ENCODE measurements at regions not wholly inside any gene's neighbourhood (a gene's known extent, or its start where the extent isn't known, plus 50 kb on each side); places are given as distances from the start of the nearest gene placed in this dataset.
"Not testable (repeated sequence)": the region's sequence is repeated elsewhere in the genome, so short reads cannot be mapped to it uniquely, and the experiment has no call there.

GRCh38 chr2:156700681-156701080, 264.5 kb downstream of the GPD2 start:
- DNase-seq = no peak

DNA sequence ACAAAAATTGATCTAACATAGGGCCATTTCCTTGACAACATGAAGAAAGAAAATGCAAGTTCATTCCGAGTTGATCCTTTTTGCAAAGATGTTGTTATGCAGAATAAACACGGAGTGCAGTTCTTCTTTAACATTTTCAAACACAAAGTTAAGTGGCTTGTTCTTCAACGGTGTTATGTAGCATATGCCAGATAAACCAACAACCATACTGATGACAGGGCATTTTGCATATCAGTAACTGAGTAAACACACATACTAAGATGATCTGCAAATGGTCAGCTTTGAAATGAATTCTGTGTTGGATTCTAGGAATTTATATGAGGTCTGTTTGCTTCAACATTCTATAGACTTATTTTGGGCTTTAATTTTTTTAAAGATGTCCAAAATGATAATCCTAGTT, 266.4 kb downstream of the GPD2 start:
- no peak for DNase-seq

DNA sequence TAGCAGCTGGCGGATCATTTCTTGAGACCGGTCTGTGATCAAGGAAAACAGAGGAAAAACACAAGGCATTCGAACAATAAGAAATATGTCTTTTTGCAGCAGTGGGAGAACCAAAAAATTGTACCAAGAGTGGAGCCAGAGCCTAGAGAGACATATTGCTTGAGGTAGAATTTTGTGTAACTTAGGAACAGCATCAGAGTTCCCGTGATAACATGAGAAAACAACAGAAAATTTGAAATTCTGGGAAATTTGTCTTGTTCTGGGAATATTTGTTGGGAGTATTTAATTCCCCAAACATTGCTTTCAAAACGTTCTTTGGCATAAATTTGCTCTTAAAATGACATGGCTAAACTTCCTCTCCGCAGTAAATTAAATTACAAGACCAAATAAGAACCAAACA, 267.5 kb downstream of the GPD2 start:
- no peak for DNase-seq

GRCh38 chr2:156704132-156704531, 268.0 kb downstream of the GPD2 start:
- no peak for DNase-seq

GRCh38 chr2:156704617-156705016, 268.4 kb downstream of the GPD2 start:
- no peak for DNase-seq

DNA sequence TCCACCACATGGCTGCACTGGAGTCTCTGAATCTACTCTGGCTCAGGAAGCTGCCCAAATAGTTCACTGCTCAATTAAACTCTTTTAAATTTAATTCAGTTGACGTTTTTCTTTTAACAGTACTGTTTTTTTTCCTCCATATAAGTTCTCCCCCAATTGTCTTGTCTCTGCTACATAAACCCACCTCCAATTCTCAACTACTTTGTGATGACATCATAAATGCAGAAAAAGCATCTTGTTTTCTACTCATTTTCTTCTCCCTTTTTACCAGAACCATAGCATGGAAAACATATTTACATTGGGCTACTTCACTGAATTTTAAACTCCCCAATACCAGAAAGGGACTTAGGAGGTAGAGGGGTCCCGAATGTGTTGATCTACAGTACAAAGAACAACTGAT, 270.4 kb downstream of the GPD2 start:
- no peak for DNase-seq

DNA sequence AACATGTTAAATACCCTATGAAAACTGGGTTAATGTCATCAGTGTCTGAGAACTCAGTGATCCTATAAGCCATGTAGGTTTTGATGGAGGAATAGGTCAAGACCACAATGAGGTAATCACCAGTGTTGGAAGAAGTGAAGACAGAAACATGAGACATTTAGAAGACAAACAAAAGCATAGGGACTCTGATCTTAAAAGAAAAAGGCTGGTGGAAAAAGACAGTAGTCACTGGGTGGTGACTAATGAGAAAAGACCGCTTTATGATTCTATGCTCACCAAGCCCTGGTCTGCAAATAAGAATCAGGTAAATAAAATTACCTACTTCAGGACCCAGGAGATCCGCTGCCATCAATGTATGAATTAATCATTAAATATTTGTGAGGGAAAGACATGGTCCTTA, 271.9 kb downstream of the GPD2 start:
- DNase-seq = no peak

- DNase-seq = no peak
Measured at GRCh38 chr2:156709091-156709490, 272.9 kb downstream of the GPD2 start.

DNA sequence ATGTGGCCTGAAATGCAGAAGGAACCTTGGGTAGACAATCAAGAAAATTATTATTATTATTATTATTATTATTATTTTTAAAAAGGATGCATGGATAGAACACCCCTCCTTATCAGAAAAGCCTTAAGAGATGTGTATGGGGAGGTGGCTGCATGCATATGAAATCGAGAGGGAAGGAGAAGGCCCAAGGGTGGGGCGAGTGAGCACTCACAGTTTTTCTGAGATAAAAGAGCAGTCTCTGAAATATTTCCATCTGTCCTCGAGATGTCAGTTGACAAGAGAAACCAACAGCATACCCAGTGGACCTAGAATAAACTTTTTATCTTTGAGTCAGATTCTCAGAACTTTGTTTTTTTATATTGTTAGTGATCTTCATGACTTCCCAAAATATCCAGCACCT, 282.9 kb downstream of the GPD2 start:
- DNase-seq = no peak

GRCh38 chr2:156727867-156728266, 291.7 kb downstream of the GPD2 start:
- DNase-seq = no peak

DNA sequence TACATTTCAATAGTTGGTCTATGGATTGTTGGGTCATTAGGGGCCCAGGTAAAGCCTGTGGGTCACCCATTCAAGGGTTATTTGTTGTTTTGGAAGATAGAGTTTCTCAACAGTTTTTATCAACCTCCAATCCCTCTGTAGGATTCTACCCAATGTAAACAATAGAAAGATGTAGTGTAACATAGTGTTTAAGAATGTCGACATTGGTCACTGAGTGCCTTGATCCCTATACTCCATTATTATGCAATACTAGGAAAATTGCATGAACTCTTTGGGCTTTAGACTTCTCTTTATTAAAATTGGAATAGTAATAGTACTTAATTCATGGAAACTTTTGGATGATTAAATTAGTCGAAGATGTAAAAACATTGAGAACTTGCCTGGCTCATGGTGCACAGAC, 292.1 kb downstream of the GPD2 start:
- DNase-seq = no peak

DNA sequence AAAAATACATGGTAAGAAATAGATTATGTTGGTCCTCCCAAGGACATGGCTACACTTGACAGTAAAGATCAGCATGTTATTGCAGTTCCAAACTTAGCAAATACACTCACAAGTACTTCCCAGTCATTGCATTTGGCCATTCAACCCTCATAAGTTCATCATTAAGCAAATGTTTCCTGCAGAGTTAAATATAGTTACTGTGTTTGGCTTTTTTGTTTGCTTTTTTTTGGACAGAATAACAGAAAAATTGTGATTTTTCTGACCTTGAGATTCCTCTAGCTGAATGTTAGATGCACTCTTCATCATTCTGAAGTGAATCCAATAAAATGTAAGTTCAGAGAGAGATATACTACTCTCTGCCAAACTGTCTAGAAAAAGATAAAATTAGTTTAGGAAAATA, 295.3 kb downstream of the GPD2 start:
- no peak for DNase-seq

DNA sequence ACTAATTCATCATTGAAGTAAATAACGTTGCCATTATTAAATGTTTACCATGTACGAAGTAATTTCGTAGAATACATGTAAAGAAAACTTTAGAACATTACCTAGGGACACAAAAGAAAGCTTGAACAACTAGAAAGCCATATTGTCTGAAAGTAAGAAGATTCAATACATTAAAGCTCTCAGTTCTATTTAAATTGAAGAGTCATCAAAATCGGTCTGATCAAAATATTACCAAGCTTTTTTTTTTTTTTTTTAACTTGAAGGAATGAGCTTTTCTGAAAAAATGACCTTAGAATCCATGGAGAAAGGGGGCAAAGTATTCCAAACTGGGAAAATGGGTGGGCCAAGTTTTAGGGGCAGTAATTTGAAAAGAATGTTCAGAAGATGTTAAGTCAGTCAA, 300.8 kb downstream of the GPD2 start:
- no peak for DNase-seq

DNA sequence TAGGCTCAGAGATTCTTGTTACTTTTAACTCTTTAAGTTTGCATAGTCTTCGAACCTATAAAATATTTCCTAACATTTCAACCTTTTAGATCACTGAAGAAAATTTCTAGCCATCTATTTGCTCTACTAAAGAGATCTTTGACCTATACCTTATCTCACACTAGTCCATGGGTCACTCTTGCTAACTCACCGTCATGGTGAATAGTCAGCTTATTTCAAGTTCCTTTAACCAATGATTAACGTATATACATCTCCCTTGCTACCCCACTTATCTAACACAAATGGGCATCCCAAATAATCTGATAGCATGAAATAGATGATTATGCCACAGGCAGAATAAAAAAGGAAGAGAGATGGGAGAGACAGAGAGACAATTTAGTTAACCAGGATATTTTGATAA, 303.1 kb downstream of the GPD2 start:
- no peak for DNase-seq

DNA sequence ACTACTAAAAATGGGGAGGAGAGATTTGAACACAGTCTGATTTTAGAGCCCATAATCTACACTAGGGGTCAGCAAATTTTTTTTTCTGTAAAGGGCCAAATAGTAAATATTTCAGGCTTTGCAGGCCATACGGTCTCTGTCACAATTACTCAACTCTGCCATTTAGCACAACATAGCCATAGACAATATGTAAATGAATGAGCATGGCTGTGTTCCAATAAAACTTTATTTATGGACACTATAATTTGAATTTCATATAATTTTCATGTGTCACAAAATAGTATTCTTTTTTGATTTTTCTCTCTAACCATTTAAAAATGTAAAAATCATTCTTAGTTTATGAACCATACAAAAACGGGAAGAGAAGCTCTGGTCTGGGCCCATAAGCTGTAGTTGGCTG, 309.4 kb downstream of the GPD2 start:
- DNase-seq = no peak

DNA sequence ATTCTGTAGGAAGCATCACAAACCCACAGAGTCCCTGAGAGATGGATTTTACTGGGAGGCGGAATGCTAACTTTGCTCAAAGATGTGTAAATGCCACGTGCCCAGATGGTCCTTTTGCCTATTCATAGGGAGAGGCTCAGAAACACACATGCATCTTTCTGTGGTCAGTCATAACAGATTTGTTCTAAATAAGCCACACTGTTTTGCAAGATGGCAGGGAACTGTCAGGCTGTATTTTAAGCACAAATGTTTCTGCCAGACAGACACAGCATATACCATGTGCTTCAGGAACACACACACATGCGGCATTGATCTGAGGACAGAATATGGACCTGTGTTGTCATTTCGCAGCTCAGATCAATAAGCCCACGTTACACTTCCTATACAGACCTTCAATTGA, 312.0 kb downstream of the GPD2 start:
- DNase-seq = no peak

DNA sequence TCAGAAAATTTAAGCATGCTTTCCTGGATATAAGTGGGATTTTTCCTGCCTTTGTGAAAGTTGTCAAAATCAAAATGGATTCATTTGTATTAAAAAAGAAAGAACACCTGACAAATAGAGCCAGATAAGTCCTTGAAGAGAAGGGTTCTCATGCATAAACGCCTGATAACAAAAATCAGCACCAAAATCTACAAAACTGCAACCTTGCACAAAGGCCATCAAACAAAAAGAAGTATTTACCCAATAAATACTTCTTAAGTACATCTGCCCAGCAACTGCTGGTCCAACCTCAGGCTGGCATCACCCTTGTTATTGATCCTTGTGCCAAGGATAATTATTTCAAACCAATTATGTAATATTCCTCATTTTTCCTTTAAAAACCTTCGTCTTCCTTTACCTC, 315.9 kb downstream of the GPD2 start:
- no peak for DNase-seq

- DNase-seq = no peak
Measured at GRCh38 chr2:156753766-156754165, 317.6 kb downstream of the GPD2 start.

DNA sequence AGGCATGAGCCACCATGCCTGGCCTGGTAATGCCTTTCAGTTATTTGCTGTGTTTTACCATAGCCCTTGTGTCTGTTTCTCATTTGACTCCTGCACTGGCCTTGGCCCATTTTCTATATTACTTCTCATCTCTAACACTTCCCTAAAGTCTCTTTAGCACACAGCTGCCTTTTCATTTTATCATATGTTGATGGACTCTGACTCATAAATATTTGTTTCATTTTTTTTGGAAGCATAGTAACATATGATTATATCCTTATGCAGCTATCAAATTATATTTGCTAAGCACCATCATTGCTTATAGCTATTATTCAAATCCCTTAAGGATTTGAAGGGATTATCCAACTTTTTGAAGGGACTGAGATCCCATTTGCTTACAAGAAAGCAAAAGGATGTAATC, 320.3 kb downstream of the GPD2 start:
- no peak for DNase-seq

- DNase-seq = no peak
Measured at GRCh38 chr2:156763174-156763573, 327.0 kb downstream of the GPD2 start.

DNA sequence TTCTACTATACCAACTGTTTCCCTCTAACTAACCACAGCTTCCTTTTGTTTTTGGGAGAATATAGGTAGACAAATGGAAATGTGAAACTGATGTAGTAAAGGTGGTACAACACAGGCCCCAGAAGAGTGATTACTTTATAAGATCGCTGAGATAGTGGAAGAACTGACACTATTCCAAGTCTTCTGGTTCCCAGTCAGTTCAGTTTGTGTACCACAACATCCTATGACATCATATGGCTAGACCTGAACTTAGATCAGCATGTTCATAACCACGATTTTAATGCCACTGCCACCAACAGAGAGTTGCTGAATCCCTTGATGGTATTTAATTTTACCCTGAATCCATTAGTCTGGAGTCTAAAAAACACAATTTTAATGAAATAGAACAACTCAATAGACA, 328.9 kb downstream of the GPD2 start:
- DNase-seq = no peak

GRCh38 chr2:156765450-156765849, 329.3 kb downstream of the GPD2 start:
- no peak for DNase-seq

DNA sequence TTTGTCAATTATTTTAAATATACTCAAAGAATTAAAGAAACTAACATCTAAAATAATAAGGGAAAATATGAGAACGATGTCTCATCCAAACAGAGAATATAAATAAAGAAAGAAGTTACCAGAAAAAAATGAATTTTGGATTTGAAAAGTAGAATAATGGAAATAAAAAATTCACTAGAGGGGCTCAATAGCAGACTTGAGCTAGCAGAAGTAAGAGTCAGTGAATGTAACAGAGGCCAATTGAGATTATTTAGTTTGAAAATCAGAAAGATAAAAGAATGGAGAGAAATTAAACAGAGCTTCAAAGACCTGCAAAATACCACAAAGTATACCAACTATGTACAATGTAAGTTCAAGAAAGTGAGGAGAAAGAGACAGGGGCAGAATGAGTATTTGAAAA, 333.6 kb downstream of the GPD2 start:
- DNase-seq = no peak

- DNase-seq = no peak
Measured at GRCh38 chr2:156778916-156779315, 342.7 kb downstream of the GPD2 start.

DNA sequence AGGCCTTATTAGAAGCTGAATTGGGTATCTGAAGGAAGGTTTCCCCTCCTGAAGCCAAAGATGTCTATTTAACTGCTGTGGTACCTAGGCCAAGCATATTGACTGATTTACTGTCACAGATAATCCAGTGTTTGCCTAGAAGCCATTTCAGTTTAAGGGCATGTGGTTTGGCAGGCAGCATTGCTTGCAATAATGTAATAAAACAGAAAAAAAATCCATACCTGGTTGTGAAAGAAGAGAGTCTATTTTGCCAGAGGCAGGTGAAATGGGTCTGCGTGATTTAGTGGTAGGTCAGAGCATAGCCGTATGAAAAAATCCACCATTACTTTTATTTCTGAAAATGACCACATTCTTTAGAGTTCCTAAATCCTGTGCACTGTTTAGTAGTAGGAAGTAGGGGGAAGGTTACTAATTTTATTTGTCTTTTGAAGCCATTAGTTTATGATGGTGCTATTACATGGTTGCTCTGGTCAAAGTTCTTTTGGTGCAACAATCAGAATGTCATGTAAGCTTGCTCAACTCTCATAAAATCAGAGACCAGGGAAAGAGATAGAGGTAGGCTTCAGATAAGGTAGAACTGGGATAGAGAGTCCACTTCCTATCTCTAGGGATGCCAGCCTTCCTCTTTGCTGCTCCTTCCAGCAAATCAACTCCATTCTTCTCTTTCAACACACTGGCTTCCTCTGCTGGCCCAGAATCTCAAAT, 343.4 kb downstream of the GPD2 start:
- DNase-seq = no peak

- DNase-seq = not testable (repeated sequence)
Measured at GRCh38 chr2:156781677-156782076, 345.5 kb downstream of the GPD2 start.

Measured in NCI-H2227 treated with DMSO at 0.1 percent for 48 hours (cell line).